WTC11 (cell line): ENCODE measurements at regions not wholly inside any gene's neighbourhood (a gene's known extent, or its start where the extent isn't known, plus 50 kb on each side); places are given as distances from the start of the nearest gene placed in this dataset.

Source experiments
- ATAC-seq: fragments of 200-7000 bp; cut with Tn5 transposase; 2 replicates; pipeline ENCODE4 v1.10.0; 2021; ENCODE audit warnings: mild to moderate bottlenecking, moderate library complexity
- CTCF ChIA-PET: fragments of 300-600 bp; sonication (Branson Sonifier 250); formaldehyde crosslinking; loops from one replicate; lab custom pipeline; 2021; ENCODE audit warnings: antibody characterized with exemption; lab: Charles Lee
- POLR2A ChIA-PET: fragments of 350-600 bp; sonication (Branson Sonifier 250); formaldehyde crosslinking; loops from one replicate; lab custom pipeline; 2021; ENCODE audit warnings: antibody characterized with exemption; lab: Charles Lee
- DNase-seq: peaks from one replicate; pipeline ENCODE4 v3.0.0; 2021; ENCODE audit warnings: low spot score
- H3K27ac Mint-ChIP-seq: 2 replicates; pipeline ENCODE4 v1.8.0; 2021; ENCODE audit warnings: mixed read lengths
- H3K27me3 Mint-ChIP-seq: 2 replicates; pipeline ENCODE4 v1.8.0; 2021; ENCODE audit warnings: low read depth, mild to moderate bottlenecking, moderate library complexity, mixed read lengths
- H3K36me3 Mint-ChIP-seq: 2 replicates; pipeline ENCODE4 v1.8.0; 2021; ENCODE audit warnings: mixed read lengths
- H3K4me1 Mint-ChIP-seq: 2 replicates; pipeline ENCODE4 v1.8.0; 2022; ENCODE audit warnings: mixed read lengths
- H3K4me3 Mint-ChIP-seq: 2 replicates; pipeline ENCODE4 v1.8.0; 2021; ENCODE audit warnings: mild to moderate bottlenecking, moderate library complexity, mixed read lengths
- H3K9me3 Mint-ChIP-seq: 2 replicates; pipeline ENCODE4 v1.8.0; 2021; ENCODE audit warnings: mixed read lengths
- ATF2 ChIP-seq: sonication (generic); formaldehyde crosslinking; IDR thresholded peaks from 2 replicates; pipeline ENCODE4 v1.8.1; 2022; ENCODE audit warnings: low read depth, missing genetic modification reagents, borderline replicate concordance
- ATF3 ChIP-seq: sonication (generic); formaldehyde crosslinking; conservative IDR thresholded peaks from 2 replicates; pipeline ENCODE4 v1.8.1; 2022; ENCODE audit warnings: mild to moderate bottlenecking, missing genetic modification reagents
- IRF1 ChIP-seq: sonication (generic); formaldehyde crosslinking; IDR thresholded peaks from 2 replicates; pipeline ENCODE4 v1.8.0; 2023; ENCODE audit warnings: missing genetic modification reagents
- IRF2 ChIP-seq: sonication (generic); formaldehyde crosslinking; IDR thresholded peaks from 2 replicates; pipeline ENCODE4 v1.8.0; 2022; ENCODE audit warnings: low read depth, missing genetic modification reagents, borderline replicate concordance
- MLX ChIP-seq: sonication (generic); formaldehyde crosslinking; IDR thresholded peaks from 2 replicates; pipeline ENCODE4 v1.8.1; 2023; ENCODE audit warnings: mild to moderate bottlenecking, missing genetic modification reagents, moderate library complexity
- MYBL2 ChIP-seq: sonication (generic); formaldehyde crosslinking; IDR thresholded peaks from 2 replicates; pipeline ENCODE4 v1.8.1; 2023; ENCODE audit warnings: mild to moderate bottlenecking, moderate library complexity, missing genetic modification reagents
- NFE2L1 ChIP-seq: sonication (generic); formaldehyde crosslinking; IDR thresholded peaks from 2 replicates; pipeline ENCODE4 v1.8.1; 2023; ENCODE audit warnings: missing genetic modification reagents
- NR2C2 ChIP-seq: sonication (generic); formaldehyde crosslinking; IDR thresholded peaks from 2 replicates; pipeline ENCODE4 v1.8.0; 2022; ENCODE audit warnings: mild to moderate bottlenecking, missing genetic modification reagents
- RELA ChIP-seq: sonication (generic); formaldehyde crosslinking; IDR thresholded peaks from 2 replicates; pipeline ENCODE4 v1.8.1; 2022; ENCODE audit warnings: missing genetic modification reagents, mild to moderate bottlenecking, borderline replicate concordance
- SOX15 ChIP-seq: fragments of 250-450 bp; sonication (Bioruptor Pico); IDR thresholded peaks from 2 replicates; pipeline ENCODE4 v1.9.0; 2021; ENCODE audit warnings: mild to moderate bottlenecking
- TCF7 ChIP-seq: sonication (generic); formaldehyde crosslinking; IDR thresholded peaks from 2 replicates; pipeline ENCODE4 v1.8.0; 2022; ENCODE audit warnings: mild to moderate bottlenecking, low read depth, missing genetic modification reagents, moderate library complexity
- TP53 ChIP-seq: sonication (generic); formaldehyde crosslinking; IDR thresholded peaks from 2 replicates; pipeline ENCODE4 v1.8.1; 2023; ENCODE audit warnings: mild to moderate bottlenecking, missing genetic modification reagents
- USF1 ChIP-seq: sonication (generic); formaldehyde crosslinking; IDR thresholded peaks from 2 replicates; pipeline ENCODE4 v1.8.0; 2022; ENCODE audit warnings: mild to moderate bottlenecking, missing genetic modification reagents
- ZNF232 ChIP-seq: sonication (generic); formaldehyde crosslinking; IDR thresholded peaks from 2 replicates; pipeline ENCODE4 v1.8.0; 2022; ENCODE audit warnings: mild to moderate bottlenecking, missing genetic modification reagents
- ZNF263 ChIP-seq: sonication (generic); formaldehyde crosslinking; IDR thresholded peaks from 2 replicates; pipeline ENCODE4 v1.8.1; 2022; ENCODE audit warnings: low read depth, mild to moderate bottlenecking, moderate library complexity, missing genetic modification reagents
- ZNF416 ChIP-seq: fragments of 250-450 bp; sonication (Bioruptor Pico); IDR thresholded peaks from 2 replicates; pipeline ENCODE4 v1.9.0; 2021; ENCODE audit warnings: mild to moderate bottlenecking, inconsistent platforms
- ZNF512 ChIP-seq: sonication (generic); formaldehyde crosslinking; IDR thresholded peaks from 2 replicates; pipeline ENCODE4 v1.8.1; 2022; ENCODE audit warnings: missing genetic modification reagents, borderline replicate concordance
- TF ChIP-seq, protein P1 (sequence below): sonication (generic); formaldehyde crosslinking; IDR thresholded peaks from 2 replicates; pipeline ENCODE4 v1.8.0; 2023; ENCODE audit warnings: mild to moderate bottlenecking, missing genetic modification reagents
- TF ChIP-seq, protein P2 (sequence below): fragments of 250-450 bp; sonication (Bioruptor Pico); conservative IDR thresholded peaks from 2 replicates; pipeline ENCODE4 v1.9.0; 2021; ENCODE audit warnings: mild to moderate bottlenecking
- TF ChIP-seq, protein P3 (sequence below): sonication (generic); formaldehyde crosslinking; IDR thresholded peaks from 2 replicates; pipeline ENCODE4 v1.8.1; 2023; ENCODE audit warnings: mild to moderate bottlenecking, missing genetic modification reagents

DNA sequence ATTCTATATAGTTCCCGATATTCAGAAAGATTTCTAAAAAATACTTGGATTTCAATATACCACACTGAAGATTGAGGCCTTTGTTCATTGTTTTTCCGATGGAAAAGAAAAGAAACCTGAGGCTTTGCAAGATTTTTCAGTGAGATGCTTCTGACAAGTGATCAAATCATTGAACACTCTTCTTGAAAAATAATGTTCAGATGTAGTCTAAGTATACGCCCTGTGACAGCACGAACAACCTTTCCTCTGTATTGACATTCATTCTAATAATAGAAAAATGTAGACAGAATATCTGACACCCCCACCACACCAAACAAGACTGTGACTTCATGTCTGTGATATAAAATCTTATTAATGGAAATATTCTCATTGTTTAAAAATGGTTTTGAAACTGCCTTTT is 650.7 kb upstream of the KLHL1 start:
- Mint-ChIP-seq H3K36me3 (no peaks in the 10 kb centered on the region), H3K4me1 (no peaks in the 10 kb centered on the region), H3K9me3 (no peaks in the 10 kb centered on the region), H3K27ac (no peak overlapping the region), H3K27me3 (no peaks in the 10 kb centered on the region), H3K4me3 (no peak overlapping the region)
- no peak for DNase-seq
- ATAC-seq: no peak
- TF ChIP-seq MYBL2 (CRISPR knock-in tag): no peak
- TF ChIP-seq, protein P1, sequence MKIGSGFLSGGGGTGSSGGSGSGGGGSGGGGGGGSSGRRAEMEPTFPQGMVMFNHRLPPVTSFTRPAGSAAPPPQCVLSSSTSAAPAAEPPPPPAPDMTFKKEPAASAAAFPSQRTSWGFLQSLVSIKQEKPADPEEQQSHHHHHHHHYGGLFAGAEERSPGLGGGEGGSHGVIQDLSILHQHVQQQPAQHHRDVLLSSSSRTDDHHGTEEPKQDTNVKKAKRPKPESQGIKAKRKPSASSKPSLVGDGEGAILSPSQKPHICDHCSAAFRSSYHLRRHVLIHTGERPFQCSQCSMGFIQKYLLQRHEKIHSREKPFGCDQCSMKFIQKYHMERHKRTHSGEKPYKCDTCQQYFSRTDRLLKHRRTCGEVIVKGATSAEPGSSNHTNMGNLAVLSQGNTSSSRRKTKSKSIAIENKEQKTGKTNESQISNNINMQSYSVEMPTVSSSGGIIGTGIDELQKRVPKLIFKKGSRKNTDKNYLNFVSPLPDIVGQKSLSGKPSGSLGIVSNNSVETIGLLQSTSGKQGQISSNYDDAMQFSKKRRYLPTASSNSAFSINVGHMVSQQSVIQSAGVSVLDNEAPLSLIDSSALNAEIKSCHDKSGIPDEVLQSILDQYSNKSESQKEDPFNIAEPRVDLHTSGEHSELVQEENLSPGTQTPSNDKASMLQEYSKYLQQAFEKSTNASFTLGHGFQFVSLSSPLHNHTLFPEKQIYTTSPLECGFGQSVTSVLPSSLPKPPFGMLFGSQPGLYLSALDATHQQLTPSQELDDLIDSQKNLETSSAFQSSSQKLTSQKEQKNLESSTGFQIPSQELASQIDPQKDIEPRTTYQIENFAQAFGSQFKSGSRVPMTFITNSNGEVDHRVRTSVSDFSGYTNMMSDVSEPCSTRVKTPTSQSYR (CRISPR knock-in tag): no peak
- no peak for TF ChIP-seq TP53 (CRISPR knock-in tag)
- no peak for TF ChIP-seq IRF1 (CRISPR knock-in tag)
- no peak for TF ChIP-seq TCF7 (CRISPR knock-in tag)
- no peak for TF ChIP-seq ATF2 (CRISPR knock-in tag)
- TF ChIP-seq SOX15: no peak
- no peak for TF ChIP-seq MLX (CRISPR knock-in tag)
- no peak for TF ChIP-seq ZNF416
- TF ChIP-seq, protein P2, sequence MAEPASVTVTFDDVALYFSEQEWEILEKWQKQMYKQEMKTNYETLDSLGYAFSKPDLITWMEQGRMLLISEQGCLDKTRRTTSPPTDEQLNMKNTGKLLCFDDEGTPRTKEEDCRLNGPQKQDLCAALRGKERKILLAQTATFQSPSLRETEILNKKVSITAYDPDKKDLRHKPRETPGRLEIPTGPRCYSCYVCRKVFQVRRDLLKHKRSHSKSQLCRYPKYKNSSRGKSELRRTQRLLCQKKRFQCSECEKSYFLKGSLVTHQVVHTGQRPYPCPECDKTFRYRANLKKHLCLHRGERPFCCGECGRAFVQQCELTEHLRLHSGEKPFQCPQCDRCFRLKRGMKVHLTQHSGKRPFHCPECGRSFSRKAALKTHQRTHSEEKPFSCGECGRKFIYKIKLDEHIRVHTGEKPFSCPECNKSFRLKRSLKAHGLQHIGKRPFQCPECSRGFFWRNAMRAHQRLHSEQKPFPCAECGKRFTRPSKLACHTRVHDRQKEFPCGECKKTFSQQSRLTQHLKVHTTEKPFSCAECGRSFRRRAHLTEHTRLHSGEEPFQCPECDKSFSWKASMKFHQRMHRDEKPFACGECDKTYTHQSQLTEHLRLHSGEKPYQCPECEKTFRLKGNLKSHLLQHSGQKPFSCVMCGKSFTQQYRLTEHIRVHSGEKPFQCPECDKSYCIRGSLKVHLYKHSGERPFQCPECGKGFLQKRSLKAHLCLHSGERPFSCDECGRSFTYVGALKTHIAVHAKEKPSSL (CRISPR knock-in tag): no peak
- no peak for TF ChIP-seq NFE2L1 (CRISPR knock-in tag)
- POLR2A ChIA-PET: no interaction called here
- CTCF ChIA-PET: no interaction called here

DNA sequence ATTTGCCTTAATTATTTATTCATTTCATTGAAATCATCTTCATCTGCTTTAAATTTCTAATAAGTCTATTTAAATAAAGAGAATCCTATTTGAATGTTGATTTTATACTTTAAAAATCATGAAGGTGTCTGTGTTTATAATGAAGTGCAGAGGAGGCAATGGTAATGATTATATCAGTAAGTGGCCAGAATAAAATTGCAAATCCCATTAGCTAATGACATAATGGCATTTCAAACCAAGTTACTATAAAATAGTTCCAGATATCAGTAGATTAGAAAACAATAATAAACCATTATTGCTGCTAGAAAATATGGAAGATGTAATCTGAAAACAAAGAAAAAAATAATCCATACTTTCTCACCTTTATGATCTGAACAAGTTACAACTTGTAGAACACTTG is 647.8 kb upstream of the KLHL1 start:
- CTCF ChIA-PET: no interaction called here
- Mint-ChIP-seq H3K27me3 (no peaks in the 10 kb centered on the region), H3K4me1 (no peaks in the 10 kb centered on the region), H3K36me3 (no peaks in the 10 kb centered on the region), H3K9me3 (no peaks in the 10 kb centered on the region), H3K4me3 (no peak overlapping the region), H3K27ac (no peak overlapping the region)
- no peak for DNase-seq
- no peak for TF ChIP-seq IRF2 (CRISPR knock-in tag)
- no peak for TF ChIP-seq ZNF232 (CRISPR knock-in tag)
- TF ChIP-seq MLX (CRISPR knock-in tag): no peak
- TF ChIP-seq NFE2L1 (CRISPR knock-in tag): no peak
- TF ChIP-seq ZNF263 (CRISPR knock-in tag): no peak
- TF ChIP-seq USF1 (CRISPR knock-in tag): no peak
- no peak for TF ChIP-seq RELA (CRISPR knock-in tag)
- no peak for TF ChIP-seq MYBL2 (CRISPR knock-in tag)
- no peak for TF ChIP-seq ZNF512 (CRISPR knock-in tag)
- no peak for TF ChIP-seq SOX15
- TF ChIP-seq ATF3: no peak
- TF ChIP-seq NR2C2: no peak
- TF ChIP-seq, protein P3, sequence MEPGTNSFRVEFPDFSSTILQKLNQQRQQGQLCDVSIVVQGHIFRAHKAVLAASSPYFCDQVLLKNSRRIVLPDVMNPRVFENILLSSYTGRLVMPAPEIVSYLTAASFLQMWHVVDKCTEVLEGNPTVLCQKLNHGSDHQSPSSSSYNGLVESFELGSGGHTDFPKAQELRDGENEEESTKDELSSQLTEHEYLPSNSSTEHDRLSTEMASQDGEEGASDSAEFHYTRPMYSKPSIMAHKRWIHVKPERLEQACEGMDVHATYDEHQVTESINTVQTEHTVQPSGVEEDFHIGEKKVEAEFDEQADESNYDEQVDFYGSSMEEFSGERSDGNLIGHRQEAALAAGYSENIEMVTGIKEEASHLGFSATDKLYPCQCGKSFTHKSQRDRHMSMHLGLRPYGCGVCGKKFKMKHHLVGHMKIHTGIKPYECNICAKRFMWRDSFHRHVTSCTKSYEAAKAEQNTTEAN (CRISPR knock-in tag): no peak
- POLR2A ChIA-PET: no interaction called here
- ATAC-seq: no peak
